ENCODE measurements at regions not wholly inside any gene's neighbourhood (a gene's known extent, or its start where the extent isn't known, plus 50 kb on each side); places are given as distances from the start of the nearest gene placed in this dataset.

DNA sequence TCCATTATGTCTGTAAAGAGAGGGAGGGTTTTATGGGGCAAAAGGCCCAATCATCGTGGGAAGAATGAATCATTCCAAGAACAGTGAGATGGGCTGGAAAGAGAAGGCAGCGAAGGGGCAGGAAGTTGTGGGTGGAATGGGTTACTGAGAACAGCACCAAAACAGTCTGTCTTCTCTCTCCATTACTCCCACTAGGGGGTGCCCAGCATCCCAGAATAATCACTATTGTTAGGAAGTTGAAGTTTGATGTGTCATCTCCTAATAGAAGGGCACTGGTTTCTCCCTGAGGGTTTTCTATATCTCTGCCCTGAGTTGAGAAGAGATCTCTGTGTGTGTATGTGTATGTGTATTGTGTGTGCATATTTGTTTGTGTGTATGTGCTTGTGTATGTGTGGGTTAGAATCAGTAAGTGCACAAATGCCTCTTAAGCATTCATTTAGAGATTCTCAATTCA is 76.6 kb upstream of the MAP4K3 start:
- in situ Hi-C loops (cut with HindIII; ENCODE audit: low sequenced_read_pairs) = no loop called here

DNA sequence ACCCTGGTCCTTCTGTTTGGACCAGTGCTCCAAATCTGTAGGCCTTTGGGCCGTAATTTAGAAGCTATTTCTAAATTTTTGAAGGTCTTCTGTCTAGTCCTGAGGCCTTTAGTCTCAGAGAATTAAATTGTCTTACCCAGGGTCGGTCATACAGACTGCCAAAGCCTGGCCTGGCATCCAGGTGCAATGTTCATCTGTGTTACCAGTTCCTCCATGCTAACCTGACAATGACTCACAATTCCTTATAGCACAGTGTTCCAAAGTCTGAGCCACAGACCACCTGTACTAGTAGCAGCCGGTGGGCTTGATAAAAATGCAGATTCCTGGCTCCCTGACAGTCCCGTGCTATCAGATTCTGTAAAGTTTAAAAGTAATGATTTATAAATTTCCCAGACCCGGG is 77.7 kb upstream of the MAP4K3 start:
- in situ Hi-C loops (cut with HindIII; ENCODE audit: low sequenced_read_pairs) = loop anchor here (5.0 kb wide), 1 partner anchor 103 kb away; no protein-coding TSS in a partner anchor

DNA sequence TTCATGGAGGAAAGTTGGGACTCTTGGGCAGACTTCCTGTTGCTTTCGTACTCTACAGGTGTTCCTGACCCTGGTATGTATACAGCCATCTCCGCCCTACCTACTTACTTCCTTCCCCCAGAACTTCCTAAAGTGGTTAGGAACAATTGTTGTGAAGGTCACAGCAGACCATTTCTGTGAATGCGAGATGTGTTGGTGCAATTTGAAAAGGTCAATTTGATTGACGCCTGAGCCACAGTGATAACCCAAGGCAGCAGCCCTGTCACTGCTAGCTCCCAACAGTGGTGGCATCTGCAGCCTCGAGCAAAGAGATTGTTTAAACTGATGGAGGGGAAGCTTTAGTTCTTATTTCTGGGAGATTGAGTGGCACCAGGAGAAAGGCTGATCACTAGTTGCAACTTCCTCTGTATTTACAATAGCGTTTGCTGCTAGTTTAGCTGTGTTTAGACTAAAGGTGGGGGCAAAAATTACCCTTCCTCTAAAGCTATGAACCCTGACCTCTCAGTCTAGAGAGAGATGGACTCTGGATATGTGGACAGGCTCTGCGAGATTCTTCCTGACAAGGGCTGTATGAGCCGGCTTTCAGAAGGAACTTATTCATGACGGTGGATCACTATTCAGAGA is 78.3 kb upstream of the MAP4K3 start:
- in situ Hi-C loops (cut with HindIII; ENCODE audit: low sequenced_read_pairs) = loop anchor here (5.0 kb wide), 1 partner anchor 103 kb away; no protein-coding TSS in a partner anchor

- in situ Hi-C loops (cut with HindIII; ENCODE audit: low sequenced_read_pairs) = loop anchor here (5.0 kb wide), 1 partner anchor 104 kb away; no protein-coding TSS in a partner anchor
These were observed 78.8 kb upstream of the MAP4K3 start for GRCh38 chr2:39515897-39516346.

GRCh38 chr2:39516347-39517101 is 79.4 kb upstream of the MAP4K3 start:
- in situ Hi-C loops (cut with HindIII; ENCODE audit: low sequenced_read_pairs) = loop anchor here (5.0 kb wide), 1 partner anchor 104 kb away; no protein-coding TSS in a partner anchor

DNA sequence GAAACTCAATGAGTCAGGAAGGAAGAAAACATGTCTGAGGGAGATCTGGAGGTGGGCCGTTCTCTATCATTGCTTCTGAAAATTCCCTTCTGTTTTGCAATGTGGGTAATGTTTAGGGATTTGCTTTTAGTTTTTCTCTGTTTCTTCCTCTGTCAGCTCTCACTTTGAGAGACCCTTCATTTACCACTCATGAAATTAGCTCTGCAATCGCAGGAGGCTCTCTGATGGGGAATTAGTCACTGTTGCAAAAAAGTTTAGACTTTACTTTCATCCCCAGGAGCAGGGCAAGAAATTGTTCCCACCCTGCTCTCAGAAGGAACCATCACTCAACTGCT is 80.0 kb upstream of the MAP4K3 start:
- in situ Hi-C loops (cut with HindIII; ENCODE audit: low sequenced_read_pairs) = loop anchor here (5.0 kb wide), 1 partner anchor 105 kb away; no protein-coding TSS in a partner anchor

DNA sequence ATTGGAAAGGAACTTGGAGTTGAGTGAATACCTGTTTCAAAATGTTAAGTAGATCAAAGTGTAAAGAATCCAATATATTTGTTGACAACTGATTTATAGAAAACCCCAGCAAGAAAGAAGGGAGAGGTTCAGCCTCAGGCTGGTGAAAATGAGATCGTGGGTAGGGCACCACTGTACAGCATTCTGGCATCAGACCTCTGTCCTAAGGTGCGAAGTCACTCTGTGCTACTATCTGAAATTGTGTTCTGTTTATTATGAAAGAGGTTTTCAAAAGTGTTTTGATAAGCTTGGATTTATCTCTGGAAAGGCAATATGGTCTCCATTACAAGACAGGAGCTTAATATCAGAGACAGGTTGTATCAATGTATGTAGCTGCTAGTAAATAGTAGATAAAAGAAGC is 80.5 kb upstream of the MAP4K3 start:
- in situ Hi-C loops (cut with HindIII; ENCODE audit: low sequenced_read_pairs) = loop anchor here (5.0 kb wide), 1 partner anchor 105 kb away; no protein-coding TSS in a partner anchor

DNA sequence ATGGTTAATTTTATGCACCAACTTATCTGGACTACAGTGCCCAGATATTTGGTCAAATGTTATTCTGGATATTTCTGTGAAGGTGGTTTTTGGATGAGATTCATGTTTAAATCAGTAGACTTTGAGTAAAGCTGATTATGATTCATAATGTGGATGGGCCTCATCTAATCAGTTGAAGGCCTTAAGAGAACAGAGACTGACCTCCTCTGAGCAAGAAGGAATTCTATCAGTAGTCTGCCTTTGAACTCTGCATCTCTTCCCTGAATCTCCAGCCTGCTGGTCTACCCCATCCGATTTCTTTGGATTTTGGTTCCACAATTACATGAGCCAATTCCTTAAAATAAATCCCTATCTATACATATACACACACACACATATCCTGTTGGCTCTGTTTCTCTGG is 82.8 kb upstream of the MAP4K3 start:
- in situ Hi-C loops (cut with HindIII; ENCODE audit: low sequenced_read_pairs) = loop anchor here (5.0 kb wide), 1 partner anchor 108 kb away; no protein-coding TSS in a partner anchor

DNA sequence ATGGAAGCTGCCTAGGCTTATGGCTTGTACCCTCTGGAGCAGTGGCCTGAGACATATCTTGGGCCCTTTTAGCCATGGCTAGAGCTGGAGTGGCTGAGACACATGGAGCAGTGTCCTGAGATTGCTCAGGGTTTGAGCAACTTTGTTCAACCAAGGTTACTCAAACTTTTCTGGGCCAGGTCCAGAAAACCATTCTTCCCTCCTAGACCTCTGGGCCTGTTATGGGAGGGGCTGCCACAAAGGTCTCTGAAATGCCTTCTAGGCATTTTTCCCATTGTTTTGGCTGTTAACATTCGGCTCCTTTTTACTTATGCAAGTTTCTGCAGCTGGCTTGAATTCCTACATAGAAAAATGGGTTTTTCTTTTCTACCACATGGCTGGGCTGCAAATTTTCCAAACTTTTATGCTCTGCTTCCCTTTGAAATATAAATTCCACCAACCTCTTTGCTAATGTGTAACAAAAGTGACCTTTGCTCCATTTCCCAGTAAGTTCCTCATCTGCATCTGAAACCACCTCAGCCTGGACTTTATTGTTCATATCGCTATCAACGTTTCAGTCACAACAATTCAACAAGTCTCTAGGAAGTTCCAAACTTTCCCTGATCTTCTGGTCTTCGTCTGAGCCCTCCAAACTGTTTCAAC is 84.9 kb upstream of the MAP4K3 start:
- in situ Hi-C loops (cut with HindIII; ENCODE audit: low sequenced_read_pairs) = no loop called here

GRCh38 chr2:39522518-39522877 is 85.4 kb upstream of the MAP4K3 start:
- in situ Hi-C loops (cut with HindIII; ENCODE audit: low sequenced_read_pairs) = no loop called here

DNA sequence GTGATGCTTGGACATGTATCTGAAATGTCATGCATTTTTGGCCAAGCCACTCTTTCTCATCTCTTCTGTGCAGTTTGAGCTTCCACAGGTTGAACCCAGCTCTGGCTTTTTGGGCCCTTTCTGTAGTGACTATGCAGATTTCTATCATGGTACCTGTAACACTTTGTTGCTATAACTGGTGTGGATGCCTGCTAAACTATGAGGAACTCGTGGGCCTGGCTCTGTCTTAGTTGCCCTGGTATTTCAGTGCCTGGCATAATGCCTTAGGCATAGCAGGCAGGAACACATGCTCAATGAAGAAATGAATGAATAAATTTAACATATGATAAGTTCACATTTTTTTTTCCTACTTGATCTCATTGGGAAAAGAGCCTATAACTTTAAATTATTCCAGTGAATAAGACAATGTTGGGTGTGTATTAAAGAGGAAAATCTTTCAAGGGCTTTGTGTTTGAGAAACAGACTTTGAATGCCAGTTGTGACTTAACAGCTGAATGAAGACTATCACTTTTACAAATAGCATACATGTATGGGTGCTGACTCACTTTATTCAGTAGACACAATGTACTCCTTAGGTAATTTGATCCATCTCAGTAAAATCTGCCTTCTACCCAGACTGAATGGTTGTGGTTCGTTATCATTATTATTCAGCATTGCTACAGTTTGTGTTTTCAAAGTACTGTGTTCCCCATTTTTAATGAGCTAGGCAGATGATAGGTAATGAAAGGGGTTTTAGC is 86.4 kb upstream of the MAP4K3 start:
- in situ Hi-C loops (cut with HindIII; ENCODE audit: low sequenced_read_pairs) = no loop called here

GRCh38 chr2:39524061-39524460 is 87.0 kb upstream of the MAP4K3 start:
- in situ Hi-C loops (cut with HindIII; ENCODE audit: low sequenced_read_pairs) = no loop called here

DNA sequence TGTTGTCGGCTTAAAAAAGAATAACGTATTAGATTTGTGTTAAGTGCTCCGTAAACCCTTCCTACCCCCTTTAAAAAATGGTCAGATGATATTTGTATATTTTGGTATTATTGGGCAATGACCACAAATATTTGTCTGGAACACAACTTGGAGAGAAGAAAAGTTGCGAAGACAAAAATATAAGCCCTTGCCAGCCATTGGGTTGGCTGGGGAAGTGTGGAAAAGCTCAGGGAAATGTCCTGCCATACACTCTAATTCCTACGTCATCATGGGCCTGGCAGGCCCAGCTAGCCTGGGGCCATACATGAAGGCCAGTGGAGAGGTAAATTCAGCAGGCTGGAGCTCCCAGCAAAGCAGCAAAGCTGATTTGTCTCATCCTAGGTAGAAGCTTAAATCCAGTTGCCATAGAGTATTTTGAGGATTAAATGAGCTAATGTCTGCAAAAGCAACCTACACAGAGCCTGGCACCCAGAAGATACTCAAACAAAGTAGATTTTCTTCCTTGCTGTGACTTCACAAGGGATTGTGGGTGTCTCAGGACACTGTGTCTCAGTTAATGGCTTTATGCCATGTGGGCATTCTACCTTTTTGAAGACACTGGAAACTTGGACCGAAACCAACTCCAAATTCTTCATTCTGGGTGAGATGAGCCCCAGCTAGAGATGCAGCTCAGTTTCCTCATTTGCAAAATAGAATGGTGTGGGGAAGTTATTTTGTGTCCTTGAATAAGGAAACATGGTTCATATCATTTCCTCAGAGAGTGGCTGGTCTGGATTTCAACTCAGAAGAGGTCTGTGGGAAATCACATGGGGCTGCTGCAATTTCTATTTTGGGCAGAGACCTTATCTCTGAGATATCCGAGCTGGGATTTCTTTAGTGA is 87.9 kb upstream of the MAP4K3 start:
- in situ Hi-C loops (cut with HindIII; ENCODE audit: low sequenced_read_pairs) = no loop called here

- in situ Hi-C loops (cut with HindIII; ENCODE audit: low sequenced_read_pairs) = no loop called here
These were observed 88.7 kb upstream of the MAP4K3 start for GRCh38 chr2:39525636-39526412.

DNA sequence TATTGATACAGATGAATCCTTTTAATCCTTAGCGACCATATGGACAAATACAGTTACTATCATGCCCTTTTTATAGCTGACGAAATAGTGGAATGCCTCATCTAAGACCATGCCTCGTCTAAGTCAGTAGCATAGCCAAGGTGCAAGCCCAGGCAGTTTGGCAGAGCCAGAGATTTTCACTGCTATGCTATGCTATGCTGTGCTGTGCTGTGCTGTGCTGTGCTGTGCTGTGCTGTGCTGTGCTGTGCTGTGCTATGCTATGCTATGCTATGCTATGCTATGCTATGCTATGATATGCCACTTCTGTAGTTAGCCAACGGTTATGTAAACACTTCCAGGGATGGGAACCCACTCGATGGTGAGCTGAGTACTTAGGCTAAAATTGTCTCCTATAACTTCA is 91.6 kb upstream of the MAP4K3 start:
- in situ Hi-C loops (cut with HindIII; ENCODE audit: low sequenced_read_pairs) = no loop called here

DNA sequence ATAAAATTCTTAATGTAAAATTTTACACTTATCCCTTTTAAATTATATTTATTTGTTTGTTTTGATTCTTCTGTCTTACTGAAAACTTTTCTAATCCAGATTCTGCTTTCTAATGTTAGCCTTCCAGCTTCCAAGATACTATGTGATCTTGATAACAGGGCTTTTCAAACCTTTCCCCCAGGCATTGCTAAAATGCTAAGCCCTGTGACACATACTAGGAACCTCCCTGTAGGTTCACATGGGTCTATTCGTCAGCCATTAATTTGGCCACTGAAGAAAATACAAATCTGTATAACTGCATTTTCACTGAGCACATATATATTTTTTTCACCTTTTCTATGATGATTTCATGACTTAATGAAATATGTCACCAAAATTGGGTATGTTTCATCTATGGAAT is 92.8 kb upstream of the MAP4K3 start:
- in situ Hi-C loops (cut with HindIII; ENCODE audit: low sequenced_read_pairs) = no loop called here

- in situ Hi-C loops (cut with HindIII; ENCODE audit: low sequenced_read_pairs) = no loop called here
These were observed 93.4 kb upstream of the MAP4K3 start for GRCh38 chr2:39530411-39530866.

DNA sequence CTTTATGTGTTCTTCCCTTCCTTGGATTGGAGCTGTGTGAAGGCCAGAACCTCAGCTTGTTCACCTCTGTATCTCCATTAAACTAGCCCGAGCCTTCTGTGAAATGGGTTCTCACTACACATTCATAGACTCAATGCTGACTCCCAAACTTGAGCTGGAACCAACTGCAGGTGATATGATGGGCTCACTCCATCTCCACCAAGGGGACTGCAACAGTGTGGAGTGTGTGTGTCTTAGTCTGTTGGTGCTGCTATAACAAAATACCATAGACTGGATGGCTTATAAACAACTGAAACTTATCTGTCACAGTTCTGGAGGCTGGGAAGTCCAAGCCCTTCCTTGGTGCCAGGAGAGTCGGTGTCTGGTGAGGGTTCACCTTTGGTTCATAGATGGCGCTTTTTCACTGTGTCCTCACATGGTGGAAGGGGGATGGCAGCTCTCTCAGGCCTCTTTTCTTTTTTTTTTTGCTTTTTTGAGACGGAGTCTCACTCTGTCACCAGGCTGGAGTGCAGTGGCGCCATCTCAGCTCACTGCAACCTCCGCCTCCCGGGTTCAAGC is 94.2 kb upstream of the MAP4K3 start:
- in situ Hi-C loops (cut with HindIII; ENCODE audit: low sequenced_read_pairs) = no loop called here

GRCh38 chr2:39532933-39533332 is 95.8 kb upstream of the MAP4K3 start:
- in situ Hi-C loops (cut with HindIII; ENCODE audit: low sequenced_read_pairs) = no loop called here

Data from endothelial cell of hepatic sinusoid (primary cell).